NCI-H1930 (cell line): ENCODE measurements at regions not wholly inside any gene's neighbourhood (a gene's known extent, or its start where the extent isn't known, plus 50 kb on each side); places are given as distances from the start of the nearest gene placed in this dataset.

Source experiments
- DNase-seq, 2 experiments: peaks; one replicate each; lab custom pipeline; 2025; lab: John Stamatoyannopoulos, UW

DNA sequence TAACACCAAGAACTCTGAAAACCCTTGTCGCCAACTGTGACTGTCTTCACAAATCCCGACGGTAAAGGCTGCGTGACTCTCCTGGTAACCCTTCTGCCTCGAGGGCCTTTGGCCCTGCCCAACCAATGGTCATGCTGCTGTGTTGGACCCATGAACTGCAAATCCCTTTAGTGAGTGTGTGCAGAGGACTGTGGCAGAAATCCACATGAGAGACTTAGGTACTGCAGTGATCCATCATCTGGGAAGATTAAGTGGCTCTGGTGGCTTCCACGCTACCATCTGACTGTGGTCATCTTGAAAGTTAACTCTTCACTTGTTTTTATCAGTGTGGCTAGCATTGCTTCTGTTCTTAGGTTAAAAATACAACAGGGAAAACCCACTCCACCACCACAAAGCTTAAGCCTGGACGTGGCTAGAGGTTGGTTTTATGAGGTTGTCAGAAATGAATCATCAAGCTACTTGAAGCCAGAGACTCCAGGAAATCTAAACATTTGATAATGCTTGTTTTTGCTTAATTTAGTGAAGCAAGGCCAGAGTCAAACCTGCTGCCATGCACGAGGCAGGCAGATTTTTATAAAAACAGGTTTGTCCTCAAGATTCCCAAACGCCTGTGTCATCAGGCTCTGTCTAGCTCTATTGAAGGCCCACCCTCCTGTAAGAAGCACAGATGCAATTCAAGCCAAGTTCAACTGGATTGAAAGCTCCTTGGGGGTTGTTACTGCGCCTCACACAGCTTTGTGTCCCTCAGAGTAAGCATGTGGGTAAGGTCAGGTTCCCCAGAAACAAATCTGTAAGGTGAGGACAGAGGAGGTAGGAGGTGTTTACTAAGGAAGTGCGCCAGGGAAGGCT lies 52.7 kb upstream of the ERCC6L2 start:
- DNase-seq, result no peak

DNA sequence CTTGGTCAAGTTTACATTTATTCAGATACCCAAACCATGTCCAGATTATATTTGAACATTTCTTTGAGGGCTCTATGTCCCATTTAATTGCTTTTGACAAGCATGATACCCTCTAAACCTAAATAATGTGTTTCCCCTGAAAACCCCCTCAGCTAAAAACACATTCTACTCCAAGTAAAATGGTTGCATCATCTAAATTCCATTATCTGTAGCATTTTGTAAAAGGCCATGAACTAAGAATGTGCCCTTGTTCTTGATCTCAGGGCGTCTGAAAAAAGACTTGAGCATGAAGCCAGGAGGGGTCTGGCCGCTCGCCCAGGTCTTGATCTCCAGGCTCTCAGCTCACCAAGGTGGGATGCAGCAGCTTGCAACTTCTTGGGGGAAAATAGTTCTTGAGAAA lies 53.5 kb upstream of the ERCC6L2 start:
- DNase-seq, result no peak

DNA sequence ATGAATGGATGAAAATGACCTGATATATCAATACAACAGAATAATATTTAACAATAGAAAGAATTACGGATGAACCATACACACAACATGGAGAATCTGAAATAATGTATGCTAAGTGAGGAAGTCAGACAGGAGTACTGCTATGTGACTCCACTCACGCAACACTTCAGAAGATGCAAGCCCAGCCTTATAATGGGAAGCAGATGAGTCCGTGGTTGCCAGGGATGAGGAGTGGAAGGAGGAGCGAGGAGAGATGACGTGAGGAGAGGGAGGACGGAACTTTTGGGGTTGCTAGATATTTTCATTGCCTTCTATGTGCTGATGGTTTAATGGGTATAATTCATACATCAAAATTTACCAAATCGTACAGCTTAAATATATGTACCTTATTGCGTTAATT lies 55.4 kb upstream of the ERCC6L2 start:
- no peak for DNase-seq

DNA sequence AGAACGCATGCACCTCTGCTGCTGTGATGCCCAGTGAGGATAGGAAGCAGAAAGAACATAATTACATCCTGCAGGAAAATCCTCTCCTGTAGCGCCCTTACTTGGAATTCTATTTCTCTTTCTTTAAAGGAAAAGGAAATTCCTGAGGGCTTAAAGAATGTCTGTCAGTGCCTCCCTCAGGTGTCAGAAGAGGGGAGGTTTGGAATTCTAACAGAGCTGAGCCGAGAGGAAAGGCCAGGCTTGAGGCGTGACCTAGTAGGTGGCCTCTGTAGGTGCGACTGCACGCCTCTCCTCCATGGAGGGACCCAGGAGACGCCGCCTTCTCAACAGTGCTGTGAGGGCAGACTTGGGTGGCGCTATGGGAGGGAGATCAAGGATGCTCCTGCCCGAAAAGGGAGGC lies 55.9 kb upstream of the ERCC6L2 start:
- DNase-seq, result no peak

DNA sequence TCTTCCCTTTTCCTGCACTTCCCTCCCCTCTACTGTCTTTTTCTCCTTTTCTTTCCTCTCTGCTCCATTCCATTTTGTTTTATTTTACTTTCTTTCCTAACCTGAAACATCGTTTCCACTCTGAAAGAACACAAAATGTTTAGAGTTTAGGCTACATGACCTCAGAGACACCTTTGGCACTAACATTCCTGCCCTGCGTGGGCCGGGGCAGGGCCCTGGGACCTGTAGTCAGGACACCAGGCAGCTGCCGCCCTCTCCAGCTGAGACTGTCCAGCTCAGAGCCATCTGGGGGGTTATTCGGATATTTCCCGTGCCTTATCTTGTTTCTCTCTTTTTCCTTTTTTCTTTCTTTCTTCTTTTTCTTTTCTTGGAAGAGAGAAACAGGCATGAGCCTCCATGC lies 58.3 kb upstream of the ERCC6L2 start:
- DNase-seq, result no peak

DNA sequence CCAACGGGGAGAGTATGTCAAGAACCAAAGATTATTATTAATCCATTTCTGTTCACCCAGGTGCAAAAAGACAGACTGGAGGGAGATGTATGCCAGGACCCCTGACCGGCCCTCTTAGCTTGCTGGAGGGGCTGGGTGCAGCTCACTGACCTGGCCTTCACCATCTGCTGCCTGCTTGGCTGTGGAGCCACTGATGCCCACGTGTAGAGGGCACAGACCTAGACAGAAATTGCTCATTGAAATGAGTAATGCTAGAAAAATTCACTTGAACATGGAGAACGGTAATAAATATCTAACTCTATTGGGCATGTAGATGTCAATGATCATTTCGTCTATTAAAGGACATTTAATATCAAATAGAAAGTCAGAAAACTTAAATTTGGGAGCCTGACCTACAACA lies 58.8 kb upstream of the ERCC6L2 start:
- no peak for DNase-seq

DNA sequence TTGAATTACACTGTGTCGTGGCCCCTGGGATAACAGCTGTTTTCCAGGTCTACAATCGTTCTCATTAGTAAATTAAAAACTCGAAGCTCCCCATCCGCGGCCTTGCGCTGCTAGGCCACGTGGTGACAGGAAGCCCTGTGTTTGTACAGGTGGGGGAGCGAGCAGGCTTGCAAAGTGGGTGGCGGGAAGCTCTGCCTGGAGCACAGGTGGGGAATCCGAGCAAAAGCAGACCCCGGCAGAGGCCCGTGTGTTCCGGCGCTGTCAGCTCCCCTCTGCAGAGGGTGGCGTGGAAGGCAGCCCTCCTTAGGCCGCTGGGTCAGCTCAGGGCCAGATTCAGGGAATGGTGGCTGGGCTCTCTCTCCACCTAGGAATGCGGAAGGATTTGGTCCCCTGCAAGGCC lies 59.5 kb upstream of the ERCC6L2 start:
- DNase-seq, result no peak

DNA sequence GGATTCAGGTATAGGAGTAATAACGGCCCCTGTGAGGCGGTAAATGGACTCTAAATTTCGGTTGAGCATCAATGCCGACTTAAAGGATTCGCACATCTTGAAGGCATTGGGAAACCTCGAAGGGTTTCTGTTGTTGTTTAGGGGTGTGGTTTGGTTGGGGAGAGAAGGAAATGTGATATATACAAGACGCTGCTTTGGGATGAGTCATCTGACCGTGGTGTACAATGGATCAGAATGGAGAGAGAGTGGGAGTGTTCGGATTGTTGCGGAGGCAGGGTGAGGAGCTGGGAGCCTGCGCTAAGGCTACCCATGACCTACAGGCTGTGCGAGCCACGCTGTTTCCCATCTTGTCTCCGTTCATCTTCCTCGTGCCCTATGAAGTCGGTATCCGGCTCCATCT lies 60.4 kb upstream of the ERCC6L2 start:
- DNase-seq, result no peak

DNA sequence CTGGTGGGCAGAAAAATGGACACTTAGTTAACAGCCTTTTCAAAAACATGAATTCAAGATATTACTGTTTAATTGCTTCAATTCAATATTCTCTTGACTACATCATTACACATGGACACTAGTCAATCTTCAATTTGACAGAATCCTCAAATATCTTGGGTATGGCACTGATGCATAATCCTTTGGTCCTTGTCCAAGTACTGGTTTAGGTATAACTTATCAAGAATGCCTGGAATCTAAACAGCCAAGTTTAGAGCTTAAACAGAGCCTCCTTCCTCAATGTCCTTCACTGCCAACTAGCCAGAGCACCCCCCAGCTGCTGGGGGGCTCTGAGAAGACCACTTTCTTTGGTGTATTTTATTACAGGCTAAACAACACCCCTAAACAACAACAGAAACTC lies 61.6 kb upstream of the ERCC6L2 start:
- no peak for DNase-seq

DNA sequence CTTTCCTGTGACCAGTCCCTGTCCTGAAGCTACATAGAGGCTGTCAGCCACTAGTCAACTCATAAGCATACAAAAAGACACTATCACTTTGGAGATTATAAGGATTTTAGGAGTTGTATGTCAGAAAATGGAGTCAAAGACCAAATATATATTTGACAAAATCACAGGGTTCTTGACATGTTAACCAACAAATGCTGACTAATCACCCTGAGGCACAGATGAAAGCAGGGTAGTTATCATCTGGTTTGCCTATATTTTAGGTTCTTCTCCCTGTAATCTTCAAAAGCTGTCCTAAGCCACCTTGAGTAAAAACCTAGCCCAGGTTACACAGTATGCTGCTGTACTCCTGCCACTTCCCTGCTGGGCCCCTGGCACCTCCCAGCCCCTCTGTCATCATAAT lies 64.7 kb upstream of the ERCC6L2 start:
- DNase-seq, result no peak

DNA sequence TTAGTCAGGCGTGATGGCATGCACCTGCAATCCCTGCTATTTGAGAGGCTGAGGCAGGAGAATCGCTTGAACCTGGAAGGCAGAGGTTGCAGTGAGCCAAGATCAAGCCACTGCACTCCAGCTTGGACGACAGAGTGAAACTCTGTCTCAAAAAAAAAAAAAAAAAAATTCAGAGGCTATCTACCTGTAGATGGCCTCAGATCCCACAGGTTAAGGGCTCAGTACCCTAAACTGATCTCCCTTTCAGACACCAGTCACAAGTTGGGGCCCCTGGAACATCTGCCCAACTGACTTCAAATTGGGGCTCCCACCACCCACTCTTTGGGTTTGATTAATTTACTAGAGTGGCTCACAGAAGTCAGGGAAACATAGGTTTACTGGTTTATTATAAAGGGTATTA lies 65.4 kb upstream of the ERCC6L2 start:
- no peak for DNase-seq

DNA sequence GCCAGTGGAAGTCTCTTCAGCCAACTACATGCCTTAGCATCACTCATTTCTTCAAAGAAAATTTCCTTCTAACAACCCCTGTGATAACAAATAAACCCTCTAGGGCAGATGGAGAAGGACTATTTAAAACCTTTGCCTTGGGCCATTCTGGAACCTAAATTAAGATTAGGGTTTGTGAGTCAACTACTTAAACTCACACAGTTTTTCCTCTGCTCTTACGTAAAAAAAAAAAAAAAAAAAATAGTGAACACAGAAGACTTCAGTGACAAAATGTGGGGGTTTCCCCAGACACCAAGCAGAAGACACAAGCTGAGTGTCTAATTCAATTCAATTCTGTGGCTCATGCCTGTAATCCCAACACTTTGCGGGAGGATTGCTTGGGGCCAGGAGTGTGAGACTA lies 65.8 kb upstream of the ERCC6L2 start:
- no peak for DNase-seq

DNA sequence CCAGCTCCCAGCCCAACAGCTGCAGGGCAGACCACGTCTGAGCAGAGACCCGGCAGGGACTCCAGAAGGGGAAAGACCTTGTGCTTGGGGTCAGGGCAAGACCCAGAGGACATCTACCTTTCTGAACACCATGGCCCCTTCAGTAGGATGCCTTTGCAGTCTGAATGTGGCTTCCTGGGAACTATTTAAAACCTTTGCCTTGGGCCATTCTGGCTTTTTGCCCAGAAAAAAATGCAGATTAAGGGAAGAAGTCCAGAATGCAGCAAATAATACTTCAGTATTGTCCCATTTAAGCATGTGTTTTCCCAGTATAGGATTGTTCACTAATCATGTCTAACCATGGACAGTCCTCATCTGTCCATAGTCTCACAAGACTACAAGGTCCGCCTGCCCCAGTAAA lies 67.5 kb upstream of the ERCC6L2 start:
- no peak for DNase-seq

DNA sequence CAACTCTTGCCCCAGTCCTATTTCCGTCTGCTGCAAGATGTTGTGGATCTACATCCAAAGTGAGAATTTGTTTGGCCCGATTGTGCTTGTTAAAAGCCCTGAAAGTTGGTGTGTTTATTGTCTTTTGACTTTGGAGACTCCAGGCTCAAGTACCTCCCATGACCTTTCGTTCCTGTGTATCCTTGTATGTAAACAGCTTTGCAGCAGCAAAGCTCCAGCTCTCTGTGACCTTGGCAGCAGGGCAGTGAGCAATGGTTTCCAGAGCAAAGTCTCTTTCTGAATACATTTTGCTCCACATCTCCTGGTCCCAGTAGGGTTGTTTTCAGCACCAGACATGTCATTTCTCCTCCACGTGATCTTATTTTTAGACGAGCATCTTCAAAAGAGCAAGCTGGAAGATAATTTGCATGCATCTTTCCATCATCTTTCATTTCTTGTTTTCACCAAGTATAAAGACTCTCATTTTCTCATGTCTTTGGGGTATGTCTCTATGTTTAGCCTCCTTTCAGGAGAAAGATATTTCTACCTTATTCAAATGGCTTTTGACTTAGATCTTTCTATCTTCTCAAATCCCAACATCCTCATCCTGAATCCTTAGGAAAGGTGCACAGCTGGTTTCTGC lies 68.1 kb upstream of the ERCC6L2 start:
- no peak for DNase-seq

DNA sequence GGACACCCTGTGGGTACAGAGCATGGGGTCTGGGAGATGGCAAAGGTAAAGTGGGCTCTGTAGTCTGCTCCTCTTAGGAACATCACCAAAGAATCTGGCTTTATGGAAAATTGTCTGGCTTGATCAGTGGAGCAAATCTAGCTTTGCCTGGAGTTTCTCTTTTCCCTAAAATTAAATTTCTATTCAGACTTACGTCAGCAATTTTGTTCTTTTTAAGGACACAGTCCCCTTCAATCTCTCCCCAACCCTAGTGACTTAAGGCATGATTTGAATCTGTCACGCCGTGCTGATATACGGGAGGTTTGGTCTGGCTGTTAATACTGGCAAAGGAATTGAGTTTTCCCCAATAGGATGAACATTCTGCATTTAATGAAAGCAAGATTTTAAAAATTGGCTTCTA lies 72.3 kb upstream of the ERCC6L2 start:
- DNase-seq, result no peak

DNA sequence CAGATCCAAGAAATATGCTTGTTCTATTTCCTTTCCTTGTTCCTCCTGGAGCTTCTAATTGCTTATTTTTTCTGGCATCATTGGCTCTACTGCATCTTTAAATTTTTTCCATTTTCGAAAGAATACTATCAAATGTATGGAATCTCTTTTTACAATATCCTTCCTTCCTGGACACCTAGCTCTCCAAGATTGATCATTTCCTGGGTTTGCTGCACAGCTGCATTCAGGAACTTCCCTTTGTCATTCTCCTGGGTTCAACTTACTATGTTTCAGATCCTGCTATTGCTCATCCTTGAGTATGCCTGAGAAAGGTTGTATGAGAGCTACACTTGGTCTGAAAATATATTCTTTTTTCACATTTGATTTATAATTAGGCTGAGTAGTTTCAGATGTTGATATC lies 73.7 kb upstream of the ERCC6L2 start:
- DNase-seq, result no peak

DNA sequence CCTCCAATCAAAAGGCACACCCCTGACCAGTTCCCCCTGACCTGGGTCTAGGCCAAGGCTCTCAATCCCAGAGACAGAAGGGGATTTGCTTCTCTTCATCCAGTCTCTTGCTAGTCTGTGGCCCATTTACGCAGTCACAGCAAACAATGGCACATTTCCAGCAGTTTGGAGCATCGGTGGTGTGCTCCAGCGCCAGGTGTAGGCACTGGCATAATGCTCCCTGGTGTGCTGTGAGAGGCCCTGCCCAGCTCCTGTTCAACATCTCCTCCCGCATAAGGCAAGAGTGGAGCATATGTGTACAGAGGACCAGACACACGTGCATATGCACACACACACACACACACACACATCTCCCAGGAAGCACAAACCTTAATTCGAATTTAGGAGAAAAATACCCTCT lies 79.5 kb upstream of the ERCC6L2 start:
- no peak for DNase-seq

DNA sequence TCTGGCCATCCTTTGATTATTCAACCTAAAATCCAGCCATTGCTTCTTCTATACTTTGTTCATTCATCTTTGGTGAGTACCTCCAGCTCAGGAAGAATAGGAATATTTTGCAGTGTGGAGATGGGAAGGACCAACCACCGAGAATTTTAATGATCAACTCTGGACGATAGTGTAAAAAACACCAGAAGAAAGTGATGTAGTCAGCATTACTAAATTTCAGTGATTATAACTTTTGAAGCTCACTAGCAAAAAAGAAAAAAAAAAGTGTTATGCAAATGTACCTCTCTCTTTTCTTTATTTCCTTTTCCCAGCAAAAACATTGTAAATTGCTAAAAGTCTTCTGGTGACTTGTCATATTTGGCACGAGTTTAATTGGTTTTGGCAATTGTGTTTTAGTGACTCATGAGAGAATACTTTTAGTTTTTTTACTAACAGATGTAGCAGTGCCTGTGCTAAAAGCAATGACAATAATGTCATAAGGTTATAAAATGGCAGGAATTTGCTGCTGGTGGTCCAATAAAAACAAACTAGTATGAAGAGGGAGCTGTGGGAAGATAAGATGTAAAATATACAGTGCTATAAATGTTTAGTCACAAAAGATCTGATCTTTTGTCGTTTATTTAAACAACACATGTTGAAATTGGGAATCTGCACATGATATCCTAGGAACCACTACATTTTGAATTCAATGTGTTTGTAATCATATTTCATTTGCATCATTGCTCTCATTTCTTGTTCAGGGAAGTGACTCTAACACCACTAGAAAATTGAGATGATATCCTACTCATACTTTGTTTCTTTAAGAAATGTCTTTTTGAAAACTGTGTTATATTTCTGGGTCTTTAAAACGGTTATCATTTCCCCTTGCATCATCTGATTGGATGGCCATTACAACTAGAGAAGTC lies 81.3 kb upstream of the ERCC6L2 start:
- no peak for DNase-seq

DNA sequence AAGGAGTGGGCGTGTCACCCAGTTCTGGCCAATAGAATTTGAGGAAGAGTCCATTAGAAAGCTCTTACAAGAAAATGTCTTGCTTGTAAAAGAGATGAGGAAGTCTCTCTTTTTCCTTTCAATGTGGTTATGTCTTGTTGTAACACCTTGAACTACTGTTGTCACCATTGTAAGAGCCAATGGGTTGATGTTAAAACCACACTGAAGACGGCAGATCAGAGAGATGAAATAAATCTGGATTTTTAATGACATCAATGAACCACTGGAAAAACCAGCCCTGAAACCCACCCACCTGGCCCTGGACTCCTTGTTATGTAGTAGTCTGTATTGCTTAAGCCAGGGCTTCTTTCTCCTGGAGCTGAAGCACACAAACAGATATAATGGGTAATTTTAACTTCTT lies 83.8 kb upstream of the ERCC6L2 start:
- no peak for DNase-seq

DNA sequence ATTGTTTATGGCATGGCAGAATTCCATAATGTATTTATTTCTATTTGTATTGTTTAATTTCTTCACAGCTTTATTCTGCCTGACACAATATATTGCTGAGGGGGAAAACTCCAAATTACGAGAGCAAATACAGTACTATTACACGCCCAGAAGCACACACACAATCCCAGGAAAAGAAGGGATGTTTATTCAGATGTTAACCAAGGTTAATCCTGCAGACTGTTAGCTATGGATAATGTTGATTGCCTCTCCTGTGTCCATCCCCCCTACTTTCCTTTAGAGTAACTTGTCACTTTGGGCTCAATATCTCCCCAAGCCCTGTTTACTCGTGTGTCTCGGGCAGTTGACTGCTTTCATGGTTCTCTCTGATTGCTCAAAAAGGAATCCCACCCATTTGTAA lies 84.2 kb upstream of the ERCC6L2 start:
- peak in 1 of 2 experiments; percentile 9 for DNase-seq

DNA sequence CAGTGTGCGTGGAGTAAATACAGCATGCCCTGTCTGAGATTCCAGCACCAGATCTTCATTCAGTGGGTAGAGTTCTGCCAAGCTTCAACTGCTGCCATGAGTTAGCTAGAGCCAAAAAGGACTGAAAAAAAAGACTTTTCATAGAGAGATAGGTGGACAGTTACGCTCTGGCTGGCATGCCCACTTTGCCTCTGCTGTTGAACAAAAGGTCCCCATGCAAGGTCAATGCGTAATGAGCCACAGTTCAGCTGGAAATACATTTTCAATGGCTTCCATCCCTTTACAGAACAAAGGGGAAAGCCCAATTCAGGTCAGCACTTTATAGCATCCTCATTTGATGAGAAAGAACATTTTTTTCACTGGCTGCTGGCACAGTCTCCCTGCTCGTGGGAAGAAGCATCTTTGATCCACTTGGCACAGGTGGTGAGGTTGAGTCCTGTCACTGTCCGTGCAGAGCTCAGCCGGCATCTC lies 86.9 kb upstream of the ERCC6L2 start:
- DNase-seq, result no peak

DNA sequence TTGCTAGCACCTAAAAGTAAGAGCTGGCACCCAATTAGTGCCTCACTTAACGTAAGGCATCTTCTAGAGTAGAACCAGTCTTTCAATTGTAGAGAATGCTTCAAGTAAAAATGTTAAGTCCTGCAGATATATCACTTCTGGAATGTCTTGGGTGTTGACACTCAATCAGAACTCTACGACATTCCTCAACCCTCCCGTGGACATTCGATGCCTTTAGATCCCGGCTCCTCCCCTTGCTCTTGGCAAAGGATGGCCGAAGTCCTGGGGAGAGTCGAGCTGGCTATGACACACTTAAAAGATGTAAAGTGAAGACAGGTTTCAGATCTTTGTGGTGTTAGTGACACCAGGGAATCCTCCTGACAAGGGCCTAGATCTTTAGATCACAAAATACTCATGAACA lies 87.5 kb upstream of the ERCC6L2 start:
- no peak for DNase-seq

DNA sequence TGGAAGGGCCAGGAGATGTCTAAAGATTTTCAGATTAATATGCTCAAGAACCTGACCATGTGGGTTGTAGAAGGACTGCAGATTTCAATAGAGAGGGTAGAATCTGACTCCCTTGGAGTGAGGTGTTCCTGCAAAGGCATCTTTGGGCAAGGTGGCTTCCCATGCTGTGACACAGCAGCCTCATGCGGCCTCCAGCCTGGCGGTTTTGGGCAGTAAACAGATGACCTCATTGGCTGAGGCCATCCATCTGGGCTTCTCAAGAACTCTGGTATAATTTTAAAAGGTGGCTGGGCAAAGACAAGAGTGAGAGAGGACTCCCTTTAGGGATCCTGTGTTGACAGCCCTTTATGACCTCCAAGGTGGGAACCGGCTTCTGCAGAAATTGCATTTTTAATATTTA lies 90.3 kb upstream of the ERCC6L2 start:
- no peak for DNase-seq
